ENCODE measurements at regions not wholly inside any gene's neighbourhood (a gene's known extent, or its start where the extent isn't known, plus 50 kb on each side); places are given as distances from the start of the nearest gene placed in this dataset.
"Not testable (repeated sequence)": the region's sequence is repeated elsewhere in the genome, so short reads cannot be mapped to it uniquely, and the experiment has no call there.

DNA sequence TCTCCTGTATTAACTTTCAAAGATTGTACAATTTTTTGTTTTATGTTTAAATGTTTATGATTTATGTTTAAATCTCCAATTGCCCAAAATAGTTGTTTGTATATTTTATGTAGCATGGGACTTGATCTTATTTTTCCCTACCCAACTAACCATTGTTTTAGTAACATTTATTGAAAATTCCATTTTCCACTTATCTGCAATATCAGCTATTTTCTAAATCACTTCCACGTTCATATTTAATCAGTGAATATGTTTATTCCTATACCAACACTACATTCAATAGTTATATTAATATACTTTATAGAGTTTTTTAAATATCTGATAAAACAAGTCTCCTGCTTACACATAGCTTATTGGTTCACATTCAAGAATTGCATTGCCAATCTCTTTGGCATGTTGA, 532.2 kb downstream of the CHSY3 start:
- TF ChIP-seq, protein P1, sequence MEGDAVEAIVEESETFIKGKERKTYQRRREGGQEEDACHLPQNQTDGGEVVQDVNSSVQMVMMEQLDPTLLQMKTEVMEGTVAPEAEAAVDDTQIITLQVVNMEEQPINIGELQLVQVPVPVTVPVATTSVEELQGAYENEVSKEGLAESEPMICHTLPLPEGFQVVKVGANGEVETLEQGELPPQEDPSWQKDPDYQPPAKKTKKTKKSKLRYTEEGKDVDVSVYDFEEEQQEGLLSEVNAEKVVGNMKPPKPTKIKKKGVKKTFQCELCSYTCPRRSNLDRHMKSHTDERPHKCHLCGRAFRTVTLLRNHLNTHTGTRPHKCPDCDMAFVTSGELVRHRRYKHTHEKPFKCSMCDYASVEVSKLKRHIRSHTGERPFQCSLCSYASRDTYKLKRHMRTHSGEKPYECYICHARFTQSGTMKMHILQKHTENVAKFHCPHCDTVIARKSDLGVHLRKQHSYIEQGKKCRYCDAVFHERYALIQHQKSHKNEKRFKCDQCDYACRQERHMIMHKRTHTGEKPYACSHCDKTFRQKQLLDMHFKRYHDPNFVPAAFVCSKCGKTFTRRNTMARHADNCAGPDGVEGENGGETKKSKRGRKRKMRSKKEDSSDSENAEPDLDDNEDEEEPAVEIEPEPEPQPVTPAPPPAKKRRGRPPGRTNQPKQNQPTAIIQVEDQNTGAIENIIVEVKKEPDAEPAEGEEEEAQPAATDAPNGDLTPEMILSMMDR (IDR thresholded peaks at IDR 0.05; ENCODE audit: insufficient read depth, low read depth, low read length, missing control alignments) = no peak
- H3K4me3 ChIP-seq (ENCODE audit: low read length) = no peak overlapping the region
- DNase-seq (ENCODE audit: low read depth) = no peak

GRCh38 chr5:130427222-130427955, 523.1 kb downstream of the CHSY3 start:
- no peak for DNase-seq (ENCODE audit: low read depth)
- TF ChIP-seq, protein P1 (IDR thresholded peaks at IDR 0.05; ENCODE audit: insufficient read depth, low read depth, low read length, missing control alignments) = no peak
- no peak overlapping the region for H3K4me3 ChIP-seq (ENCODE audit: low read length)

DNA sequence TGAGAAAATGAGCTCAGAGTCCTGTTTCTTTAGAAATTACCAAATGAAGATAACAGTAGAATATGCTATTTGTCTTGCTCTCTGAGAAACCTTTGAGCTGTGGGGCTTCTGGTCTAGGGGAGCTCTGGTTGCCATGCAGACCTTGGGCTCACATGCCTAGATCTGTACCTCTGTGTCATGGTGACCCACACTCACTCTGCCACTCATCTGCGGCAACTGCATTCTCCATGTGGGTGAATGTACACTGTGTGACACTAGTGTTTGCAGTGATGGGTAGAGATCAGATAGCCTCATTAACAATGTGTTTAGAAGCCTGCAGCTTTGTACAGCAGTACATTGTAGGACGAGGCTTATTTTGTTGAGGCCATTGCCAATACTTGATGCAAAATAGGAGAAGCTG, 521.2 kb downstream of the CHSY3 start:
- no peak overlapping the region for H3K4me3 ChIP-seq (ENCODE audit: low read length)
- TF ChIP-seq, protein P1 (IDR thresholded peaks at IDR 0.05; ENCODE audit: insufficient read depth, low read depth, low read length, missing control alignments) = no peak
- DNase-seq (ENCODE audit: low read depth) = no peak

- TF ChIP-seq, protein P1 (IDR thresholded peaks at IDR 0.05; ENCODE audit: insufficient read depth, low read depth, low read length, missing control alignments) = no peak
- no peak for DNase-seq (ENCODE audit: low read depth)
These were observed 520.1 kb downstream of the CHSY3 start for GRCh38 chr5:130424341-130424740.

GRCh38 chr5:130402906-130403305, 498.6 kb downstream of the CHSY3 start:
- H3K4me3 ChIP-seq (ENCODE audit: low read length) = no peak overlapping the region
- TF ChIP-seq, protein P1 (IDR thresholded peaks at IDR 0.05; ENCODE audit: insufficient read depth, low read depth, low read length, missing control alignments) = no peak
- no peak for DNase-seq (ENCODE audit: low read depth)

More at GRCh38 chr5:130424341-130424740, 520.1 kb downstream of the CHSY3 start:
- H3K4me3 ChIP-seq (ENCODE audit: low read length) = no peak overlapping the region

- H3K4me3 ChIP-seq (ENCODE audit: low read length) = no peak overlapping the region
- TF ChIP-seq, protein P1 (IDR thresholded peaks at IDR 0.05; ENCODE audit: insufficient read depth, low read depth, low read length, missing control alignments) = no peak
These were observed 495.8 kb downstream of the CHSY3 start for GRCh38 chr5:130400091-130400490.

DNA sequence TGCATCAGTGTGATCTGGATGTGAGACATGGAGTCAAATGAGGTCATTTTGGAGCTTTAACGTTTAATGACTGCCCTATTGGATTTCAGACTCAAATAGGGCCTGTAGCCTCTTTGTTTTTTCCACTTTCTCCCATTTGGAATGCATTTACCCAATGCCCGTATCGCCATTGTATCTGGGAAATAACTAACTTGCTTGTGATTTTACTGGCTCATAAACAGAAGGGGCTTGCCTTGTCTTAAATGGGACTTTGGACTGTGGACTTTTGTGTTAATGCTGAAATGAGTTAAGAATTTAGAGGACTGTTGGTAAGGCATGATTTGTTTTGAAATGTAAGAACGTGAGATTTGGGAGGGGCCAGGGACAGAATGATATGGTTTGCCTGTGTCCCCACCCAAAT, 494.6 kb downstream of the CHSY3 start:
- H3K4me3 ChIP-seq (ENCODE audit: low read length) = no peak overlapping the region
- TF ChIP-seq, protein P1 (IDR thresholded peaks at IDR 0.05; ENCODE audit: insufficient read depth, low read depth, low read length, missing control alignments) = no peak
- no peak for DNase-seq (ENCODE audit: low read depth)

More at GRCh38 chr5:130400091-130400490, 495.8 kb downstream of the CHSY3 start:
- DNase-seq (ENCODE audit: low read depth) = peak; percentile 53

- DNase-seq (ENCODE audit: low read depth); H3K4me3 ChIP-seq (ENCODE audit: low read length): not testable (repeated sequence)
These were observed 493.5 kb downstream of the CHSY3 start for GRCh38 chr5:130397727-130398126.

Data from epithelial cell of esophagus (primary cell).